MCF 10A (cell line): ENCODE measurements at regions not wholly inside any gene's neighbourhood (a gene's known extent, or its start where the extent isn't known, plus 50 kb on each side); places are given as distances from the start of the nearest gene placed in this dataset.

Experiments
- BruUV-seq: library from RNA; stranded (reverse); fragments of 400-500 nt; replicated peaks from 2 replicates; lab custom pipeline; 2021; lab: Mats Ljungman, UMichigan
- CTCF ChIA-PET: fragments of 300-600 bp; sonication (Branson Sonifier 250); formaldehyde crosslinking; extraction: SDS; loops from one replicate; lab custom pipeline; 2021; ENCODE audit warnings: antibody characterized with exemption, inconsistent platforms; lab: Yijun Ruan, JAX
- POLR2A ChIA-PET: fragments of 300-600, 350-650 bp; sonication (Branson Sonifier 250); formaldehyde crosslinking; extraction: SDS; loops from one replicate; lab custom pipeline; 2020; ENCODE audit warnings: antibody characterized with exemption, inconsistent platforms; lab: Yijun Ruan, JAX
- DNase-seq: peaks from one replicate; pipeline ENCODE4 v3.0.0-alpha.2; 2018; ENCODE audit not compliant: unreplicated experiment
- H3K27ac Mint-ChIP-seq: one replicate; pipeline ENCODE4 v1.8.0; 2022; ENCODE audit warnings: mild to moderate bottlenecking, low read depth, mixed read lengths; ENCODE audit not compliant: unreplicated experiment
- H3K27me3 Mint-ChIP-seq: one replicate; pipeline ENCODE4 v1.8.0; 2022; ENCODE audit warnings: mixed read lengths; ENCODE audit not compliant: insufficient read depth, unreplicated experiment
- H3K36me3 Mint-ChIP-seq: one replicate; pipeline ENCODE4 v1.8.0; 2022; ENCODE audit warnings: mild to moderate bottlenecking, moderate library complexity, mixed read lengths; ENCODE audit not compliant: insufficient read depth, unreplicated experiment
- H3K4me1 Mint-ChIP-seq: one replicate; pipeline ENCODE4 v1.8.0; 2022; ENCODE audit warnings: mixed read lengths; ENCODE audit not compliant: insufficient read depth, unreplicated experiment
- H3K4me3 Mint-ChIP-seq: one replicate; pipeline ENCODE4 v1.8.0; 2022; ENCODE audit warnings: mild to moderate bottlenecking, moderate library complexity, mixed read lengths; ENCODE audit not compliant: unreplicated experiment
- H3K9me3 Mint-ChIP-seq: one replicate; pipeline ENCODE4 v1.8.0; 2022; ENCODE audit warnings: mixed read lengths; ENCODE audit not compliant: unreplicated experiment
- intact Hi-C: fragments of 100-400 bp; cut with micrococcal nuclease; formaldehyde crosslinking; loops from 2 replicates; pipeline ENCODE4 v1.14.1; 2022
- TF ChIP-seq, protein P1 (sequence below): fragments of 200-600 bp; IDR thresholded peaks from one replicate; pipeline ENCODE4 v1.8.0; 2022; ENCODE audit warnings: antibody characterized with exemption, mild to moderate bottlenecking; ENCODE audit not compliant: unreplicated experiment

DNA sequence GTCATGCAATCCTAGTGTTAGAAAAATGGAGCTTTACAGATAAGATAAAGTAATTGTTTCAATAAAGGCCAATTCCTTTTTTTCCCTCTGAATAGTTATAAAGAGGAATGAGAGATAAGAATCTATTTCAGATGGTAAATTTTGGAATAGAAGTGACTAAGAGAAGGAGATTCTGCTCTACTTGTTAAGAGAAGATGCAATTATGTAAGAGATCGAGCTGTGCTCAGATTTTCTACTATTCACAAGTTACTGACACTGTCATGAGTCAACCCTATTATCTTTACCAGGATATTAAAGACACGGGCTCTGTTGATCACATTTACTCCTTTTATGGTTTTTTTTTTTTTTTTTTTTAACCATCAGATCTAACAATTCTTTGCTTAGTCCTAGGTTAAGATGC is 511.3 kb downstream of the ARL4A start:
- H3K27me3 Mint-ChIP-seq, result no peaks in the 10 kb centered on the region
- ChIA-PET POLR2A (interaction anchor here (0.8 kb wide), 1 partner anchor 18 kb away, joined by 5 read pairs; no protein-coding TSS in a partner anchor), CTCF (interaction anchor here (0.6 to 1.0 kb wide), 2 partner anchors 13 to 512 kb away, joined by 3 read pairs; no protein-coding TSS in a partner anchor)
- H3K9me3 Mint-ChIP-seq, result no peaks in the 10 kb centered on the region
- intact Hi-C loops, result no loop called here
- H3K27ac Mint-ChIP-seq, result no peak overlapping the region
- no peaks in the 10 kb centered on the region for H3K36me3 Mint-ChIP-seq
- TF ChIP-seq, protein P1, sequence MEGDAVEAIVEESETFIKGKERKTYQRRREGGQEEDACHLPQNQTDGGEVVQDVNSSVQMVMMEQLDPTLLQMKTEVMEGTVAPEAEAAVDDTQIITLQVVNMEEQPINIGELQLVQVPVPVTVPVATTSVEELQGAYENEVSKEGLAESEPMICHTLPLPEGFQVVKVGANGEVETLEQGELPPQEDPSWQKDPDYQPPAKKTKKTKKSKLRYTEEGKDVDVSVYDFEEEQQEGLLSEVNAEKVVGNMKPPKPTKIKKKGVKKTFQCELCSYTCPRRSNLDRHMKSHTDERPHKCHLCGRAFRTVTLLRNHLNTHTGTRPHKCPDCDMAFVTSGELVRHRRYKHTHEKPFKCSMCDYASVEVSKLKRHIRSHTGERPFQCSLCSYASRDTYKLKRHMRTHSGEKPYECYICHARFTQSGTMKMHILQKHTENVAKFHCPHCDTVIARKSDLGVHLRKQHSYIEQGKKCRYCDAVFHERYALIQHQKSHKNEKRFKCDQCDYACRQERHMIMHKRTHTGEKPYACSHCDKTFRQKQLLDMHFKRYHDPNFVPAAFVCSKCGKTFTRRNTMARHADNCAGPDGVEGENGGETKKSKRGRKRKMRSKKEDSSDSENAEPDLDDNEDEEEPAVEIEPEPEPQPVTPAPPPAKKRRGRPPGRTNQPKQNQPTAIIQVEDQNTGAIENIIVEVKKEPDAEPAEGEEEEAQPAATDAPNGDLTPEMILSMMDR, result no peak
- H3K4me3 Mint-ChIP-seq, result no peak overlapping the region
- H3K4me1 Mint-ChIP-seq, result peaks cover 8% of the 10 kb centered on the region
- DNase-seq, result no peak
- no TSS peak for BruUV-seq

DNA sequence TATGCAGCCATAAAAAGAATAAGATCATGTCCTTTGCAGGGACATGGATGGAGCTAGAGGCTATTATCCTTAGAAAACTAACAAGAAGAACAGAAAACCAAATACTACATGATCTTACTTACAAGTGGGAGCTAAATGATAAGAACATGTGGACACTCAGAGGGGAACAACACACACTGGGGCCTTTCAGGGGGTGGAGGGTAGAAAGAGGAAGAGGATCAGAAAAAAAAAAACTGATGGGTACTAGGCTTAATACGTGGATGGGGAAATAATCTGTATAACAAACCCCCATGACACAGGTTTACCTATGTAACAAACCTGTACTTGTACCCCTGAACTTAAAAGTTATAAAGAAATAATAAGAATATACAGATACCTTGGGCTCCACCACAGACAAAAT is 514.2 kb downstream of the ARL4A start:
- no TSS peak for BruUV-seq
- ChIA-PET POLR2A (interaction anchor here (0.6 to 1.2 kb wide), 4 partner anchors 21 to 515 kb away, joined by 3 read pairs; no protein-coding TSS in a partner anchor), CTCF (interaction anchor here (0.6 to 0.9 kb wide), 2 partner anchors 79 to 515 kb away, joined by 3 to 4 read pairs; partner anchors contain the start of gene ARL4A)
- intact Hi-C loops, result no loop called here
- TF ChIP-seq, protein P1, result no peak
- H3K4me1 Mint-ChIP-seq, result peaks cover 8% of the 10 kb centered on the region
- H3K4me3 Mint-ChIP-seq, result no peak overlapping the region
- H3K27me3 Mint-ChIP-seq, result no peaks in the 10 kb centered on the region
- DNase-seq, result no peak
- no peaks in the 10 kb centered on the region for H3K36me3 Mint-ChIP-seq
- H3K9me3 Mint-ChIP-seq, result no peaks in the 10 kb centered on the region
- no peak overlapping the region for H3K27ac Mint-ChIP-seq

DNA sequence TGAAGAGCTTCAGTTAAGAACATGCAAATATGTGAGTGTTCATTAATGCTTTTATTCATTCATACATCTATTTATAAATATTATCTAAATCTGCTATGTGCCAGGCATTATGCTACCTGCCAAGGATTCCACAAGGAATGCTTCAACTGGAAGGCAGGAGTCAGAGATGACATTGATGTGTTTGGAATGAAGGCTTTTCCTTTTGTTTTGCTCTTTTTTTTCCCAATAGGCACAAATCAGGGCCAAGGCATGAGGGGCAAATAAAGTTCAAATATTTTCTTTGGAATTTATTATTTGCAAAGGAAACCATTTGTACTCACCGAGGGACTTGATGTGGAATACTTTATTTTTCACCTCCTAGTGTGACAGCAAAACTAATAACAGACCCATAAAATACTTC is 530.3 kb downstream of the ARL4A start:
- CTCF ChIA-PET, result interaction anchor here (0.6 to 0.7 kb wide), 2 partner anchors 91 to 1671 kb away, joined by 3 read pairs; no protein-coding TSS in a partner anchor
- Mint-ChIP-seq H3K36me3 (no peaks in the 10 kb centered on the region), H3K27ac (no peak overlapping the region)

DNA sequence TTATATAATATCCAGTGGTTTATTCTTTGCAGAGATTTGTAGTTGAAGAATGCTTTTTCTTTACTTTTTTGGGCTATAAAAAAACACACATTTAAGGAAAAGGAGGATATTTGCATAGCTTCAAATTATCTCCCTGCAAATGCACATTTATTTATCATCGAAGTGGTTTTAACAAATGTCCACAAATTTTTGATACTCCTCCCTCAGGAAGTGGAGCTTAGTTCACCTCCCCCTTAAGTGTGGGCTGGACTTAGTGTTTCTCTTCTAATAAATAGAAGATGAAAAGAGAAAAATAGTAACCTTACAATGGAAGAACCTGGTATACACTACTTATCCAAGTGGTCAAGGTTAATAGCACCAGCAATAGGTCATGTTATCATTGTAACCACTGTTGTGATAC is 537.6 kb downstream of the ARL4A start:
- ChIA-PET CTCF (interaction anchor here (0.6 kb wide), 1 partner anchor 312 kb away, joined by 3 read pairs; no protein-coding TSS in a partner anchor), POLR2A (no interaction called here)
- BruUV-seq, result no TSS peak
- H3K4me1 Mint-ChIP-seq, result no peaks in the 10 kb centered on the region
- H3K36me3 Mint-ChIP-seq, result no peaks in the 10 kb centered on the region
- H3K4me3 Mint-ChIP-seq, result no peak overlapping the region
- TF ChIP-seq, protein P1, result no peak
- H3K9me3 Mint-ChIP-seq, result no peaks in the 10 kb centered on the region
- H3K27me3 Mint-ChIP-seq, result no peaks in the 10 kb centered on the region
- DNase-seq, result no peak
- H3K27ac Mint-ChIP-seq, result no peak overlapping the region
- intact Hi-C loops, result no loop called here

More for the DNA sequence above, 530.3 kb downstream of the ARL4A start:
- POLR2A ChIA-PET, result interaction anchor here (1.4 kb wide), 1 partner anchor 505 kb away, joined by 3 read pairs; no protein-coding TSS in a partner anchor
- no peak for DNase-seq
- Mint-ChIP-seq H3K27me3 (no peaks in the 10 kb centered on the region), H3K4me3 (no peak overlapping the region), H3K9me3 (no peaks in the 10 kb centered on the region), H3K4me1 (peaks cover 6% of the 10 kb centered on the region)
- no TSS peak for BruUV-seq
- TF ChIP-seq, protein P1, result no peak
- intact Hi-C loops, result no loop called here
